ENCODE measurements at regions not wholly inside any gene's neighbourhood (a gene's known extent, or its start where the extent isn't known, plus 50 kb on each side); places are given as distances from the start of the nearest gene placed in this dataset.

- DNase-seq (ENCODE audit: low spot score): no peak
- intact Hi-C loops (cut with DNase I): no loop called here
Observed at GRCh38 chr1:244918421-244919319, 54.3 kb upstream of the HNRNPU start.

DNA sequence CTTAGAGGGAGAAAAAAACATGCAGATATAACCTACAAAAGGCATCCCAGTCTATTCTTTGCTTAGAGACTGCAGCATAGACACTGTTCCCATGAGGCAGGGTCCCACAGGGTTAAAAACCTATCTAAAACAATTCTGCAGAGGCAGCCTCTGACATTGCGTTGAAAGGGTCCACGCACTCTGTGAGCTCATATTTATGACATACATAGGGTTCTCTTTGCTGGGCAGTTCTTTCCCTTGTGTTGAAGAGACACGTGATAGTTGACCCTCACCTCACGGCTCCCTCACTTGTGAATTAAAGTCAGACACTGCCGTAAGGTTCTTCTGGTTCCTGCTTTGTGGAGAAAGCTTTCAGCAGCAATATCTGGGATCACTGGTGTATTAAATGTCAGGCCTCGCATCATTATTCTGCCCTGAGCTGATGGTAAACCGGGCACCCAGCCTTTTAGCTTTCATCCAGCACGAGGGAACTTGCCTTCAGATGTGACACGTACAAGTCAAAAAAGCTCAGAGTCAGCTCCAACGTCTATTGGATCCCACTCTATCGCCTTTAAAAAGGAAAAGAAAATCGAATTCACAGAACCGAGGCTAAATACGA lies 52.8 kb upstream of the HNRNPU start:
- DNase-seq (ENCODE audit: low spot score): no peak
- intact Hi-C loops (cut with DNase I): no loop called here

DNA sequence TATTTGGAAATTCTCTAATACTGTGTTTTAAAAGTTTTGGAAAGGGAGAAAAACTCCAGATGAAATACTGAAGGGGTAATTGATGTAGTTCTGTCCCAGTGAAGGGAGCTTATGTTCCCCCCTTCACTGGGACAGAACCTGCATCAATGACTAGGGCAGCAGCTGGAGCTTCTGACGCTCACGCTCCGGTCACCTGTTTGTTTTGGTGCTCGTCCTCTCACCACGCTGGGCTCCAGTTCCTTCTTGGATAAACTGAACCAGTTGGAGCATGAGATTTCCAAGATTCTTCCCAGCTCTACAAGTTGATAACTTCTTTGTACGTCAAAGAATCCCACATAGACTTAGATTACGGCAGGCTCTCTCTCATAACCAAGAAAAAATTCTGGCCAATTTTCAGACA lies 51.4 kb upstream of the HNRNPU start:
- intact Hi-C loops (cut with DNase I): no loop called here
- no peak for DNase-seq (ENCODE audit: low spot score)

- no peak for DNase-seq (ENCODE audit: low spot score)
- intact Hi-C loops (cut with DNase I): no loop called here
Observed at GRCh38 chr1:244914761-244915160, 50.4 kb upstream of the HNRNPU start.
